Heart left ventricle (tissue), 16 donors: ENCODE measurements at regions not wholly inside any gene's neighbourhood (a gene's known extent, or its start where the extent isn't known, plus 50 kb on each side); places are given as distances from the start of the nearest gene placed in this dataset.

Experiments
- ATAC-seq, 4 donors: fragments of 200-7000 bp; cut with Tn5 transposase; one replicate each; pipeline ENCODE4 v1.9.1; 2020 to 2022; ENCODE audit warnings: moderate library complexity in 4 of 4, mild to moderate bottlenecking in 3 of 4, moderate number of reproducible peaks in 1 of 4
- DNase-seq, 5 donors: peaks; one replicate each; pipeline ENCODE4 v3.0.0-alpha.2; 2020
- H3K27ac ChIP-seq, 12 donors: fragments of 200-600 bp; sonication (generic) in 4 of 12; one replicate each; pipeline versions ENCODE4 v1.5.0 to v1.8.0; 2016 to 2022; ENCODE audit warnings: mild to moderate bottlenecking in 2 of 12
- H3K27me3 ChIP-seq, 9 donors: fragments of 200-600 bp; sonication (generic) in 2 of 9; one replicate each; pipeline versions ENCODE4 v1.5.1 to v1.8.0; 2016 to 2022; ENCODE audit warnings: mild to moderate bottlenecking in 3 of 9
- H3K36me3 ChIP-seq, 9 donors: fragments of 200-600 bp; sonication (generic) in 2 of 9; one replicate each; pipeline versions ENCODE4 v1.5.0 to v1.8.0; 2018 to 2022; ENCODE audit warnings: mild to moderate bottlenecking in 2 of 9
- H3K4me1 ChIP-seq, 12 donors: fragments of 200-600 bp; sonication (generic) in 4 of 12; one replicate each; pipeline versions ENCODE4 v1.5.0 to v1.8.0; 2016 to 2022; ENCODE audit warnings: mild to moderate bottlenecking in 3 of 12
- H3K4me3 ChIP-seq, 12 donors: fragments of 200-600 bp; sonication (generic) in 4 of 12; one replicate each; pipeline versions ENCODE4 v1.5.0 to v1.8.0; 2017 to 2022; ENCODE audit warnings: mild to moderate bottlenecking in 9 of 12, moderate library complexity in 4 of 12
- H3K9me3 ChIP-seq, 12 donors: fragments of 200-600 bp; sonication (generic) in 4 of 12; one replicate each; pipeline versions ENCODE4 v1.5.0 to v1.8.0; 2016 to 2022; ENCODE audit warnings: mild to moderate bottlenecking in 1 of 12
- POLR2A ChIP-seq, 2 donors: fragments of 450-650 bp; IDR thresholded peaks; one replicate each; pipeline ENCODE4 v1.6.1; 2017; ENCODE audit warnings: antibody characterized with exemption in 2 of 2, mild to moderate bottlenecking in 2 of 2, moderate library complexity in 2 of 2
- WGBS, 4 donors: extraction: QIAGEN DNeasy Blood & Tissue Kit in 2 of 4; methylation state at CpG; one replicate each; pipeline versions ENCODE4 v1.1.5 to v1.1.7; 2013 to 2018; 5-methylcytosine and 5-hydroxymethylcytosine counted together
- intact Hi-C, 10 donors: fragments of 100-400 bp; cut with DNase I; formaldehyde crosslinking; loops; one replicate each; pipeline versions ENCODE4 v1.11.1 to v1.14.2; 2022
- TF ChIP-seq, protein P1 (sequence below), 12 donors: fragments of 200-600 bp; sonication (generic) in 4 of 12; IDR thresholded peaks; one replicate each; pipeline versions ENCODE4 v1.5.0 to v1.8.0; 2018 to 2022; ENCODE audit warnings: antibody characterized with exemption in 12 of 12, mild to moderate bottlenecking in 5 of 12
- donor health status: ischemic (EF 13 %, LVEDD 7.1; RV severe dilation, severe dysfunction).
- donor health status: healthy with polysubstance abuse.
- donor health status: DM: no; HTN: yes; CAD: no.
- donor health status: DM: no; HTN: no; CAD: no.
- donor health status: ischemic (EF 25% LVEDD 6.9; RV normal size, moderate dysfunction).
- donor health status: ischemic (EF 25% LVEDD 5.7; RV mildly dilated, moderate dysfunction).
- donor health status: healthy.
- donor health status: DM: yes; HTN: yes; CAD: no.
- donor health status: ischemic (EF 35%, LVEDD 5.7; RV mildly dilated, moderate dysfunction).
- donor health status: nonischemic (EF 11% LVEDD 7.7; RV severe dilation, severe dysfunction).
- donor health status: DM: yes; HTN: yes; CAD: no.
- donor health status: PGD.
- donor health status: ischemic (EF 29% LVEDD 5.4; RV normal size, mild dysfunction).
- donor health status: nonischemic (EF 23%, LVEDD 6.1; RV moderate dilation, normal function).

GRCh38 chr12:24036438-24037216 lies 87.2 kb upstream of the SOX5 start:
- TF ChIP-seq, protein P1, sequence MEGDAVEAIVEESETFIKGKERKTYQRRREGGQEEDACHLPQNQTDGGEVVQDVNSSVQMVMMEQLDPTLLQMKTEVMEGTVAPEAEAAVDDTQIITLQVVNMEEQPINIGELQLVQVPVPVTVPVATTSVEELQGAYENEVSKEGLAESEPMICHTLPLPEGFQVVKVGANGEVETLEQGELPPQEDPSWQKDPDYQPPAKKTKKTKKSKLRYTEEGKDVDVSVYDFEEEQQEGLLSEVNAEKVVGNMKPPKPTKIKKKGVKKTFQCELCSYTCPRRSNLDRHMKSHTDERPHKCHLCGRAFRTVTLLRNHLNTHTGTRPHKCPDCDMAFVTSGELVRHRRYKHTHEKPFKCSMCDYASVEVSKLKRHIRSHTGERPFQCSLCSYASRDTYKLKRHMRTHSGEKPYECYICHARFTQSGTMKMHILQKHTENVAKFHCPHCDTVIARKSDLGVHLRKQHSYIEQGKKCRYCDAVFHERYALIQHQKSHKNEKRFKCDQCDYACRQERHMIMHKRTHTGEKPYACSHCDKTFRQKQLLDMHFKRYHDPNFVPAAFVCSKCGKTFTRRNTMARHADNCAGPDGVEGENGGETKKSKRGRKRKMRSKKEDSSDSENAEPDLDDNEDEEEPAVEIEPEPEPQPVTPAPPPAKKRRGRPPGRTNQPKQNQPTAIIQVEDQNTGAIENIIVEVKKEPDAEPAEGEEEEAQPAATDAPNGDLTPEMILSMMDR (IDR thresholded peaks at IDR 0.05): no peak
- TF ChIP-seq POLR2A (IDR thresholded peaks at IDR 0.05): no peak
- intact Hi-C loops: no loop called here
- H3K9me3 ChIP-seq: no peaks in the 10 kb centered on the region
- 93 to 99% (median 94%) methylated on average over 3 of the region's 3 CpGs for WGBS, 4 donors
- H3K4me1 ChIP-seq: peaks cover 0 to 9% (median 0%) of the 10 kb centered on the region in 12 donors
- H3K27me3 ChIP-seq: no peaks in the 10 kb centered on the region
- DNase-seq: no peak
- H3K27ac ChIP-seq: no peak overlapping the region
- H3K4me3 ChIP-seq: no peak overlapping the region
- no peaks in the 10 kb centered on the region for H3K36me3 ChIP-seq
- no peak for ATAC-seq

- TF ChIP-seq POLR2A (IDR thresholded peaks at IDR 0.05): no peak
- TF ChIP-seq, protein P1 (IDR thresholded peaks at IDR 0.05): no peak
- ATAC-seq: no peak
Measured at GRCh38 chr12:24034894-24035293, 85.4 kb upstream of the SOX5 start.

DNA sequence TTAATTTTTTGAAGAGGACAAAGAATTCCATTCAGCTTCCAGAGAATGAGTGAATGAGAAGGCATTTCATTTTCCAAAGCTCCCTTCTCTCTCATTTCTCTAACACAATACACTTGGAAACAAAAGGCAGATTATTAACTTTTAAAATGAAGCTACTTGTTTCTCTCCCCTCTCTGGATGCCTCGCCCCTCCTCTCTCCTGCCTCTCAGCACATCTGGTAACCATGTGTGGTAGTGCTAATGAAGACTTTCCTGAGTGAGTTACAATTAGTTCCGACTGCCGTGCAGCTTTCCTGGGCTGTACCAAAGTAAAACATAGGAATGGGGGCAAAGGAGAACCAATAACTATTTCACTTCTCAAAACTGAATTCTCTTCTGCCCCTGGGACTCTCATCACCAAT lies 84.7 kb upstream of the SOX5 start:
- intact Hi-C loops: no loop called here
- H3K27ac ChIP-seq: no peak overlapping the region
- DNase-seq (no peak), ATAC-seq (no peak)
- no peaks in the 10 kb centered on the region for H3K36me3 ChIP-seq
- H3K4me1 ChIP-seq: peaks cover 0 to 9% (median 0%) of the 10 kb centered on the region in 12 donors
- H3K27me3 ChIP-seq: no peaks in the 10 kb centered on the region
- H3K9me3 ChIP-seq: peaks cover 0 to 9% (median 0%) of the 10 kb centered on the region in 12 donors
- TF ChIP-seq, protein P1 (IDR thresholded peaks at IDR 0.05): no peak
- no peak for TF ChIP-seq POLR2A (IDR thresholded peaks at IDR 0.05)
- WGBS, 4 donors: 66 to 81% (median 80%) methylated on average over 3 of the region's 3 CpGs
- no peak overlapping the region for H3K4me3 ChIP-seq

More at GRCh38 chr12:24034894-24035293, 85.4 kb upstream of the SOX5 start:
- 89 to 98% (median 96%) methylated on average over 3 of the region's 3 CpGs for WGBS, 4 donors
- H3K4me3 ChIP-seq: no peak overlapping the region
- no peak for DNase-seq
- no peaks in the 10 kb centered on the region for H3K27me3 ChIP-seq
- H3K4me1 ChIP-seq: peaks cover 0 to 9% (median 0%) of the 10 kb centered on the region in 12 donors
- no peaks in the 10 kb centered on the region for H3K36me3 ChIP-seq
- intact Hi-C loops: no loop called here
- H3K9me3 ChIP-seq: peaks cover 0 to 7% (median 0%) of the 10 kb centered on the region in 12 donors
- no peak overlapping the region for H3K27ac ChIP-seq

- no peak for ATAC-seq
- Histone ChIP-seq H3K27ac (no peak overlapping the region), H3K27me3 (no peaks in the 10 kb centered on the region), H3K4me3 (no peak overlapping the region), H3K36me3 (no peaks in the 10 kb centered on the region), H3K9me3 (peaks cover 0 to 14% (median 0%) of the 10 kb centered on the region in 12 donors), H3K4me1 (peaks cover 0 to 4% (median 0%) of the 10 kb centered on the region in 12 donors)
- TF ChIP-seq, protein P1 (IDR thresholded peaks at IDR 0.05): no peak
- no peak for TF ChIP-seq POLR2A (IDR thresholded peaks at IDR 0.05)
- no peak for DNase-seq
- WGBS, 4 donors: 60 to 67% (median 63%) methylated on average over 3 of the region's 3 CpGs
- intact Hi-C loops: no loop called here
Measured at GRCh38 chr12:24027352-24027751, 77.9 kb upstream of the SOX5 start.
